Bronchial epithelial cell (primary cell): ENCODE measurements at regions not wholly inside any gene's neighbourhood (a gene's known extent, or its start where the extent isn't known, plus 50 kb on each side); places are given as distances from the start of the nearest gene placed in this dataset.

Source experiments
- DNase-seq: peaks from one replicate; pipeline ENCODE4 v3.0.0-alpha.2; 2010; ENCODE audit warnings: low read depth
- FAIRE-seq: peaks from 2 replicates; lab custom pipeline; 2011; peaks lifted over from hg19 to GRCh38; lab: Jason Lieb, UNC
- H3K27me3 ChIP-seq: 2 replicates; pipeline ENCODE4 v1.5.1; 2011; ENCODE audit warnings: low read length; ENCODE audit not compliant: control insufficient read depth, insufficient read depth
- H3K36me3 ChIP-seq: 2 replicates; pipeline ENCODE4 v1.5.1; 2011; ENCODE audit warnings: low read length; ENCODE audit not compliant: control insufficient read depth, insufficient read depth
- H3K4me3 ChIP-seq: 2 replicates; pipeline ENCODE4 v1.5.1; 2011; ENCODE audit warnings: mild to moderate bottlenecking, low read depth, low read length, control low read depth
- TF ChIP-seq, protein P1 (sequence below): IDR thresholded peaks from 2 replicates; pipeline ENCODE4 v1.5.1; 2011; ENCODE audit warnings: mild to moderate bottlenecking, moderate library complexity, low read length, control low read depth, inconsistent platforms; ENCODE audit not compliant: insufficient read depth, severe bottlenecking

GRCh38 chr2:136235546-136235945 is 117.6 kb upstream of the CXCR4 start:
- H3K4me3 ChIP-seq, result no peak overlapping the region
- no peaks in the 10 kb centered on the region for H3K27me3 ChIP-seq
- no peak for DNase-seq
- FAIRE-seq, result no peak
- TF ChIP-seq, protein P1, sequence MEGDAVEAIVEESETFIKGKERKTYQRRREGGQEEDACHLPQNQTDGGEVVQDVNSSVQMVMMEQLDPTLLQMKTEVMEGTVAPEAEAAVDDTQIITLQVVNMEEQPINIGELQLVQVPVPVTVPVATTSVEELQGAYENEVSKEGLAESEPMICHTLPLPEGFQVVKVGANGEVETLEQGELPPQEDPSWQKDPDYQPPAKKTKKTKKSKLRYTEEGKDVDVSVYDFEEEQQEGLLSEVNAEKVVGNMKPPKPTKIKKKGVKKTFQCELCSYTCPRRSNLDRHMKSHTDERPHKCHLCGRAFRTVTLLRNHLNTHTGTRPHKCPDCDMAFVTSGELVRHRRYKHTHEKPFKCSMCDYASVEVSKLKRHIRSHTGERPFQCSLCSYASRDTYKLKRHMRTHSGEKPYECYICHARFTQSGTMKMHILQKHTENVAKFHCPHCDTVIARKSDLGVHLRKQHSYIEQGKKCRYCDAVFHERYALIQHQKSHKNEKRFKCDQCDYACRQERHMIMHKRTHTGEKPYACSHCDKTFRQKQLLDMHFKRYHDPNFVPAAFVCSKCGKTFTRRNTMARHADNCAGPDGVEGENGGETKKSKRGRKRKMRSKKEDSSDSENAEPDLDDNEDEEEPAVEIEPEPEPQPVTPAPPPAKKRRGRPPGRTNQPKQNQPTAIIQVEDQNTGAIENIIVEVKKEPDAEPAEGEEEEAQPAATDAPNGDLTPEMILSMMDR, result no peak
- no peaks in the 10 kb centered on the region for H3K36me3 ChIP-seq

- Histone ChIP-seq H3K4me3 (no peak overlapping the region), H3K27me3 (no peaks in the 10 kb centered on the region), H3K36me3 (no peaks in the 10 kb centered on the region)
- FAIRE-seq (no peak), DNase-seq (no peak)
- TF ChIP-seq, protein P1, result no peak
These were observed 116.3 kb upstream of the CXCR4 start for GRCh38 chr2:136234261-136234660.

- TF ChIP-seq, protein P1, result no peak
- Histone ChIP-seq H3K27me3 (no peaks in the 10 kb centered on the region), H3K36me3 (no peaks in the 10 kb centered on the region), H3K4me3 (no peak overlapping the region)
- DNase-seq (no peak), FAIRE-seq (no peak)
These were observed 115.3 kb upstream of the CXCR4 start for GRCh38 chr2:136233298-136233697.

DNA sequence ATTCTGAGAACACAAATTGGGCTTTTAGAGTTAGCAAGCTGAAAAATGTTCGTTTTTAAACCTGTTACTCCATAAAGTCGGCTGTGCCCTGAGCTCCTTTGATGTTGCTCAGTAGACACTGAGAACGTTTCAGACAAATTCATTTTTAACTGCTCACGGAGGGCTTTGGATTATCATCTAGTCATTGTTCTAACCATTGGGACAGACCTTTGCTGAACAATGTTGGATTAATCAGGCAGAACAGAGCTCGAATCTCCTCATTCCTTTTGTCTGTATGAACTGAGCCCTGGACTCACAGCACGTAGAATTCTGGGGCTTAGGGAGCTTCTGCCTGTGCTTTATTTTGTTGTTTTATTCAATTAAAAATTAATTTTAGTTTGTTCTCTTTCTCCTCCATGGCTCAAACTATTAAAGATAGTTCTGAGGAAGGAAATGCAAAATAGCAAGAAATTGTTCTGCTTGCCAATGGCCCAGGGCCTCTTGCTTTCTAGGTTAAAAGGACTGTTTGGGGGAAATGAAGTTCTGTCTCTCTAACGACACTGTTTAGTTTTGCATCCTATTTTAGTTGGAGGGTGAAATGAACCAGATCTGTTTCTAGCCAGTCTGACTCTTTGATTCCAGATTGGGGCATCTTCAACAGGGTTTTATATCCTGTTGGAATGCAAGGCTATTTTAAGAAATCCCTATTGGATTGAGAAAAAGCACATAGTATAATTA is 114.7 kb upstream of the CXCR4 start:
- no peak for FAIRE-seq
- no peak overlapping the region for H3K4me3 ChIP-seq
- no peaks in the 10 kb centered on the region for H3K36me3 ChIP-seq
- DNase-seq, result no peak
- H3K27me3 ChIP-seq, result no peaks in the 10 kb centered on the region
- TF ChIP-seq, protein P1, result no peak

DNA sequence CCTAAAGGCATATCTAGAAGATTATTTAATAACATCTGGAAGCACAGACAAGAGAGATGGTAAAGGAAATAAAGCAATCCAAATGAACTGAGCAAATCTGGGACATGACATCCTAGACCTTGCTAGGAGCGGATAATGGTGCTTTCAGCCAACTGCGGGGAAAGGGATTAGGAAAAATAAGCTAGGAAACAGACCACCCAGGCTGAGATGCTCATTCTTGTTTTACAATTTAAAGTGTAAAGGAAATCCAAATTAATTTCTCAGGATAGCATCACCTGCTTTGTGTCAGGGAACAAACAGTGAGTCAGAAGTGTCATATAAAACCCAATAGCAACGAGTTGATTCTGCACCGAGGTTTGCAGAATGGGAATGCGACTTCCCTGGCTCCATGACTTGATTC is 112.5 kb upstream of the CXCR4 start:
- Histone ChIP-seq H3K36me3 (no peaks in the 10 kb centered on the region), H3K27me3 (no peaks in the 10 kb centered on the region), H3K4me3 (no peak overlapping the region)
- DNase-seq (no peak), FAIRE-seq (no peak)
- TF ChIP-seq, protein P1, result no peak

DNA sequence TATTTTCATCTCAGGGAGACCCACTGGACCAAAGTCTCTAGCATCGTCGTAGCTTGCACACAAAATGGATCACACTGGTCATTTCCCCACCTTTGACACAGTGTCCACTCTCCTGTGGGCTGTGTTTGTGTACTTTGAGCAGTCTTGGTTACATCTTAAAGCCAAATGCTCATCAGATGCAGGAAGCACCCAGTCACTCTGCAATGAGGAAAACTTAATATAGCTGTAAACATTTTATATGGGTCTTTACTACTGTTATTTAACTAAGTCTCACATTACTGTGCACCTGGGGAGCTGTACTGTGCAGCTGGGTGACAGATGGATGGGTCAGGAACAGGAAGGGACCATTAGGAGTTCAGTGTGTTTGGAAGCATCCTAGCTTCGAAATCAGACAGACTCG is 109.0 kb upstream of the CXCR4 start:
- Histone ChIP-seq H3K36me3 (no peaks in the 10 kb centered on the region), H3K4me3 (no peak overlapping the region), H3K27me3 (no peaks in the 10 kb centered on the region)
- DNase-seq (no peak), FAIRE-seq (no peak)
- TF ChIP-seq, protein P1, result no peak
